WERI-Rb-1 (cell line): ENCODE measurements at regions not wholly inside any gene's neighbourhood (a gene's known extent, or its start where the extent isn't known, plus 50 kb on each side); places are given as distances from the start of the nearest gene placed in this dataset.
"Not testable (repeated sequence)": the region's sequence is repeated elsewhere in the genome, so short reads cannot be mapped to it uniquely, and the experiment has no call there.

Experiments
- DNase-seq: peaks from one replicate; pipeline ENCODE4 v3.0.0-alpha.2; 2020
- H3K27ac ChIP-seq: fragments of 250-450 bp; sonication (Bioruptor Pico); 2 replicates; pipeline ENCODE4 v1.5.1; 2020; ENCODE audit warnings: mild to moderate bottlenecking, moderate library complexity
- H3K27me3 ChIP-seq: fragments of 250-450 bp; sonication (Bioruptor Pico); 2 replicates; pipeline ENCODE4 v1.5.1; 2021; ENCODE audit warnings: mild to moderate bottlenecking, low read depth, moderate library complexity; ENCODE audit not compliant: insufficient read depth, severe bottlenecking
- H3K36me3 ChIP-seq: fragments of 250-450 bp; sonication (Bioruptor Pico); 2 replicates; pipeline ENCODE4 v1.5.1; 2020; ENCODE audit warnings: mild to moderate bottlenecking, moderate library complexity
- H3K4me3 ChIP-seq: 2 replicates; pipeline ENCODE4 v1.5.1; 2011; ENCODE audit warnings: low read depth, mild to moderate bottlenecking, control low read depth, low read length
- H3K9me3 ChIP-seq: fragments of 250-450 bp; sonication (Bioruptor Pico); 2 replicates; pipeline ENCODE4 v1.5.1; 2021; ENCODE audit warnings: mild to moderate bottlenecking, moderate library complexity; ENCODE audit not compliant: severe bottlenecking
- TF ChIP-seq, protein P1 (sequence below): IDR thresholded peaks from 2 replicates; pipeline ENCODE4 v1.5.1; 2011; ENCODE audit warnings: low read depth, mild to moderate bottlenecking, control low read depth, inconsistent platforms, low read length

DNA sequence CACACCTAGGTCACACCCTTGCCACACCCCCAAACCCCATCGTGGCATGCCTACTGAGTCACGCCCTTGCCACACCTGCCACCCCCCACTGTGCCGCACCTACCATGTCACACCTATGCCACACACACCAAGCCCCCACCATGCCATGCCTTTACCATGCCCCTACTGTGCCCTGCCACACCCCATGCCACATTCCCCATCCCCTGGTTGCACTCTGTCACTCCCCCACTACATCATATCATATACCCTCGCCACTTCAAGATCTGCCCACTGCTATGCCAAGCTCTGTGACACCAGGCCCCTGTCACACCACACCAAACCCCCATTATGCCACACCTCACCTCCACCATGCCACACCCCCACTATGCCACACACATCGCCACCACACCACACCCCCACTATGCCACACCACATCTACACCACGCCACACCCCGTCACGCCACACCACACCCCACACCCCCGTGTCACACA is 101.2 kb downstream of the OLFM1 start:
- no peak for DNase-seq
- no peaks in the 10 kb centered on the region for H3K27me3 ChIP-seq
- H3K9me3 ChIP-seq = no peaks in the 10 kb centered on the region
- no peaks in the 10 kb centered on the region for H3K36me3 ChIP-seq
- TF ChIP-seq, protein P1, sequence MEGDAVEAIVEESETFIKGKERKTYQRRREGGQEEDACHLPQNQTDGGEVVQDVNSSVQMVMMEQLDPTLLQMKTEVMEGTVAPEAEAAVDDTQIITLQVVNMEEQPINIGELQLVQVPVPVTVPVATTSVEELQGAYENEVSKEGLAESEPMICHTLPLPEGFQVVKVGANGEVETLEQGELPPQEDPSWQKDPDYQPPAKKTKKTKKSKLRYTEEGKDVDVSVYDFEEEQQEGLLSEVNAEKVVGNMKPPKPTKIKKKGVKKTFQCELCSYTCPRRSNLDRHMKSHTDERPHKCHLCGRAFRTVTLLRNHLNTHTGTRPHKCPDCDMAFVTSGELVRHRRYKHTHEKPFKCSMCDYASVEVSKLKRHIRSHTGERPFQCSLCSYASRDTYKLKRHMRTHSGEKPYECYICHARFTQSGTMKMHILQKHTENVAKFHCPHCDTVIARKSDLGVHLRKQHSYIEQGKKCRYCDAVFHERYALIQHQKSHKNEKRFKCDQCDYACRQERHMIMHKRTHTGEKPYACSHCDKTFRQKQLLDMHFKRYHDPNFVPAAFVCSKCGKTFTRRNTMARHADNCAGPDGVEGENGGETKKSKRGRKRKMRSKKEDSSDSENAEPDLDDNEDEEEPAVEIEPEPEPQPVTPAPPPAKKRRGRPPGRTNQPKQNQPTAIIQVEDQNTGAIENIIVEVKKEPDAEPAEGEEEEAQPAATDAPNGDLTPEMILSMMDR = no peak
- no peak overlapping the region for H3K27ac ChIP-seq
- no peak overlapping the region for H3K4me3 ChIP-seq

DNA sequence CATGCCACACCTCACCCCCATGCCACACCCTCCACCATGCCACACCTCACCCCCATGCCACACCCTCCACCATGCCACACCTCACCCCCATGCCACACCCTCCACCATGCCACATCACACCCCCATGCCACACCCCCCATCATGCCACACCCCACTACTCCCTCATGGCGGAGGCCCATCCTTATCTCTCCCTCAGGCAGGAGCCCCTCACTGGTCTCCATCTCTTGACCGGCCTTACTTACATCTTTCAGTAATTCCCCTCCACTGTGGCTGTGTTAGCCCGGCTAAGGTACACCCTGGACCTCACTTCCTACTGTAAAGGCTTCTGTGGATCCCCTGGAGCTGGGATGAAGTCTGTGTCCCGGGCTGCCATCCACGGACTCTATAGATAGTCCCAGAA is 102.0 kb downstream of the OLFM1 start:
- DNase-seq = no peak
- no peak overlapping the region for H3K27ac ChIP-seq
- TF ChIP-seq, protein P1 = no peak

DNA sequence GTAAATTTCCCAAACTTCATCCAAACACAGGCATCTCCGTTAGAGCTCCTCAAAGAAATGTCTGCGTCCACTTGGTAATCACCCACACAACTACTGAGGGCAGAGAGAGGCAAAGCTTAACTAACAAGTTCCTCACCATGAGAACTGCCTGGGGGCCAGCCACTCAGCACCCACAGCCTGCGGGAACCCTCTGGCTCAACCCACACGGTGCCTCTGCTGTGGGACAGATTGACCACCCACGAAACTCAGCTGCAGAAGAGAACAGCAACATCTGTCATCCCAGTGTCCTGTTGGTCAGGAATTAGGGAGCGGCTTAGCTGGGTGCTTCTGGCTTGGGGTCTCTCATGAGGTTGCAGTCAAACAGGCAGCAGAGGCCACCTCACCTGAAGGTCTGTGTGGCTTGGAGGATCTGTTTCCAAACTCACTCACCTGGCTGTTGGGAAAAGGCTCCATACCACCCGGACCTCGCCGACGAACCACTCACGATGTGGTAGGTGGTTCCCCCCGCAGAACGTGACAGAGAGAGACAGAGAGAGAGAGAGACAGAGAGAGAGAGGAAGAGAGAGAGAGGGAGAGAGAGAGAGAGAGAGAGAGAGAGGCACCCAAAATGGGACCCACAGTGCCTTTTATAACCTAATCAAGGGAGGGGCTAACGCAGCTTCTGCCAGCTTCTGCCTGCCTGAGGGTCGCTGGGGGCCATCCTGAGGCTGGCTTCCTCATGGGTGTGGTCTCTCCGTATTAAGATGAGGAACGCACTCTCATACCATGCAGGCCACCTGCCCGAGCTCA is 103.5 kb downstream of the OLFM1 start:
- no peak for DNase-seq
- Histone ChIP-seq H3K27me3 (no peaks in the 10 kb centered on the region), H3K27ac (no peak overlapping the region), H3K4me3 (no peak overlapping the region), H3K9me3 (no peaks in the 10 kb centered on the region), H3K36me3 (no peaks in the 10 kb centered on the region)
- TF ChIP-seq, protein P1 = no peak

More for the DNA sequence above, 102.0 kb downstream of the OLFM1 start:
- Histone ChIP-seq H3K9me3 (no peaks in the 10 kb centered on the region), H3K27me3 (no peaks in the 10 kb centered on the region), H3K36me3 (no peaks in the 10 kb centered on the region), H3K4me3 (no peak overlapping the region)

DNA sequence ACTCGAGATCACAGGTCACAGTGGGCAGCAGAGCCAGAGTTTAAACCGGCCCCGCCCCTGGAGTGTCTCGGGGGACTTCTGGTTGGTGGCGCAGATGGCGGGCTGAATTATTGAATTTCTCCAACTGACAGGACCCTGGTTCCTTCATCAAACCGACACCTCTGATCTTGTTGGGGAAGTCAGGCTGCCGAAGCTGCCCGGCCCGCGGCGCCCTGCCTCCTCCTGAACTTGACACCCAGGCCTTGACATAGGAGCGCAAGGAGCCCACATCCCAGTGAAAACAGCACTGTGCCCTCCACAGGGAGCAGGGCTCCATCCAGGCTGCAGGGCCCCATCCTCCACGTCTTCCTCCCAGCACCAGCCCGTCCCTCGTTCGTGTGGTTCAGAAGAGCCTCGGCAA is 105.2 kb downstream of the OLFM1 start:
- H3K27ac ChIP-seq = no peak overlapping the region
- no peaks in the 10 kb centered on the region for H3K36me3 ChIP-seq
- H3K9me3 ChIP-seq = no peaks in the 10 kb centered on the region
- no peak for DNase-seq
- TF ChIP-seq, protein P1 = no peak
- no peaks in the 10 kb centered on the region for H3K27me3 ChIP-seq
- no peak overlapping the region for H3K4me3 ChIP-seq

DNA sequence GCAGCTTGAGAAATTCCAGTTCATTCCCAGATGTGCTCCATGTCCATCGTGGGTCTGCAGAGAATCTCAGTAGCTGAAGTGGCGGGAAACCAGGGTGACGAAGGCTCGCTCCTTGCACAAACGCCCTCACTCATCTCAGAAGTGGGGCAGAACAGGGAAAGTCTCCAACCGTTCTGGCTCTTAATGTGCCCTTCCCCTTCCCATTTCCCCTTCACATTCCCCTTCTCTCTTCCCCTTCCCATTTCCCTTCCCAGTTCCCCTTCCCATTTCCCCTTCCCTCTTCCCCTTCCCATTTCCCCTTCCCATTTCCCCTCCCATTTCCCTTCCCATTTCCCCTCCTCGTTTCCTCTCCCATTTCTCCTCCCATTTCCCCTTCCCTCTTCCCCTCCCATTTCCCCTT is 108.5 kb downstream of the OLFM1 start:
- H3K27ac ChIP-seq, H3K27me3 ChIP-seq, DNase-seq: not testable (repeated sequence)

DNA sequence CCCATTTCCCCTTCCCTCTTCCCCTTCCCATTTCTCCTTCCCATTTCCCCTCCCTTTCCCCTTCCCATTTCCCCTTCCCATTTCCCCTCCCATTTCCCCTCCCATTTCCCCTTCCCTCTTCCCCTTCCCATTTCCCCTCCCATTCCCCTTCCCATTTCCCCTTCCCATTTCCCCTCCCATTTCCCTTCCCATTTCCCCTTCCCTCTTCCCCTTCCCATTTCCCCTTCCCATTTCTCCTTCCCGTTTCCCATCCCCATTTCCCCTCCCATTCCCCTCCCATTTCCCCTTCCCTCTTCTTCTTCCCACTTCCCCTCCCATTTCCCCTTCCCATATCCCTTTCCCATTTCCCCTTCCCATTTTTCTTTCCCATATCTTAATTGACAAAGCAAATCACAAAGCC is 109.0 kb downstream of the OLFM1 start:
- no peak overlapping the region for H3K4me3 ChIP-seq
- peaks cover 2% of the 10 kb centered on the region for H3K9me3 ChIP-seq
- DNase-seq = no peak
- TF ChIP-seq, protein P1 = no peak
- H3K27me3 ChIP-seq = no peaks in the 10 kb centered on the region
- no peaks in the 10 kb centered on the region for H3K36me3 ChIP-seq
- H3K27ac ChIP-seq = no peak overlapping the region

More for the DNA sequence above, 108.5 kb downstream of the OLFM1 start:
- not testable (repeated sequence) for H3K36me3 ChIP-seq, H3K9me3 ChIP-seq, H3K4me3 ChIP-seq
